K562 (cell line): ENCODE measurements at regions not wholly inside any gene's neighbourhood (a gene's known extent, or its start where the extent isn't known, plus 50 kb on each side); places are given as distances from the start of the nearest gene placed in this dataset.

Source experiments
- ATAC-seq: fragments of 200-7000 bp; cut with Tn5 transposase; 3 replicates; pipeline ENCODE4 v1.9.1; 2020; ENCODE audit warnings: moderate library complexity
- BruUV-seq: library from RNA; stranded (reverse); fragments of 400-500 nt; replicated peaks from 2 replicates; lab custom pipeline; 2021; lab: Mats Ljungman, UMichigan
- CTCF ChIA-PET: fragments of 300-600 bp; formaldehyde crosslinking; extraction: SDS; loops from one replicate; lab custom pipeline; 2021; ENCODE audit warnings: low intra/inter-chr PET ratio; lab: Yijun Ruan, JAX
- POLR2A ChIA-PET: fragments of 300-600, 350-650 bp; sonication (Branson Sonifier 250); formaldehyde crosslinking; extraction: SDS; loops from one replicate; lab custom pipeline; 2021; ENCODE audit warnings: antibody characterized with exemption, inconsistent platforms; lab: Yijun Ruan, JAX
- DNase-seq, 4 experiments: peaks; one replicate each; pipeline versions ENCODE4 v3.0.0 to v3.0.0-alpha.2; 2011 to 2018; ENCODE audit warnings: low spot score in 3 of 4, mixed read lengths in 3 of 4; ENCODE audit errors: extremely low read depth in 1 of 4
- FAIRE-seq: peaks from 2 replicates; lab custom pipeline; 2011; peaks lifted over from hg19 to GRCh38; lab: Jason Lieb, UNC
- H2AFZ ChIP-seq: 2 replicates; pipeline ENCODE4 v1.6.0; 2011; ENCODE audit warnings: low read depth, low read length, control low read depth, inconsistent platforms
- H3K27ac ChIP-seq: fragments of 200-600 bp; 3 replicates; pipeline ENCODE4 v1.8.0; 2011; ENCODE audit warnings: low read depth, mild to moderate bottlenecking, control low read depth, inconsistent platforms, low read length, moderate library complexity, mixed read lengths; ENCODE audit errors: extremely low read depth
- H3K27me3 ChIP-seq, 2 experiments: fragments of 300-600 bp in 1 of 2; 2 replicates in 1 of 2; 3 replicates in 1 of 2; pipeline versions ENCODE4 v1.6.0 to v1.8.0; 2011; ENCODE audit warnings: inconsistent platforms in 2 of 2, low read length in 2 of 2, mild to moderate bottlenecking in 1 of 2, mixed read lengths in 1 of 2, moderate library complexity in 1 of 2; ENCODE audit not compliant: control insufficient read depth in 2 of 2, insufficient read depth in 2 of 2
- H3K36me3 ChIP-seq: fragments of 300-600 bp; 3 replicates; pipeline ENCODE4 v1.8.0; 2011; ENCODE audit warnings: mild to moderate bottlenecking, low read length, inconsistent platforms; ENCODE audit not compliant: control insufficient read depth, insufficient read depth
- H3K4me1 ChIP-seq, 2 experiments: fragments of 200-600 bp in 1 of 2; replicated peaks in 1 of 2; 2 replicates in 1 of 2; 3 replicates in 1 of 2; pipeline versions ENCODE4 v1.5.1 to v1.8.0; 2011; ENCODE audit warnings: inconsistent platforms in 2 of 2, low read length in 2 of 2, mild to moderate bottlenecking in 1 of 2, mixed read lengths in 1 of 2, moderate library complexity in 1 of 2; ENCODE audit not compliant: control insufficient read depth in 2 of 2, insufficient read depth in 2 of 2
- H3K4me2 ChIP-seq: 2 replicates; pipeline ENCODE4 v1.6.1; 2011; ENCODE audit warnings: low read length, control low read depth, inconsistent platforms, mixed read lengths; ENCODE audit not compliant: insufficient read depth
- H3K4me3 ChIP-seq: fragments of 200-600 bp; sonication (generic), shearing (Covaris generic); 2 replicates; pipeline ENCODE4 v1.5.1; 2016; ENCODE audit warnings: control low read depth, inconsistent platforms
- H3K79me2 ChIP-seq: fragments of 200-600 bp; 3 replicates; pipeline ENCODE4 v1.8.0; 2011; ENCODE audit warnings: low read length, inconsistent platforms; ENCODE audit not compliant: control insufficient read depth, insufficient read depth
- H3K9ac ChIP-seq, 2 experiments: 2 replicates each; pipeline versions ENCODE4 v1.6.0 to v1.6.1; 2011; ENCODE audit warnings: low read depth in 2 of 2, low read length in 2 of 2, control low read depth in 1 of 2, inconsistent platforms in 1 of 2, mild to moderate bottlenecking in 1 of 2, mixed read lengths in 1 of 2; ENCODE audit not compliant: insufficient read depth in 1 of 2
- H3K9me1 ChIP-seq: one replicate; pipeline ENCODE4 v1.6.0; 2011; ENCODE audit warnings: inconsistent platforms, mild to moderate bottlenecking, low read length, moderate library complexity; ENCODE audit not compliant: control insufficient read depth, insufficient read depth
- H3K9me3 ChIP-seq: replicated peaks from 2 replicates; pipeline ENCODE4 v1.5.1; 2011; ENCODE audit warnings: low read depth, low read length, inconsistent platforms; ENCODE audit not compliant: control insufficient read depth, insufficient read depth
- H4K20me1 ChIP-seq: replicated peaks from 2 replicates; pipeline ENCODE4 v1.6.1; 2011; ENCODE audit warnings: low read length, inconsistent platforms, mixed read lengths; ENCODE audit not compliant: control insufficient read depth, insufficient read depth
- CHD4 ChIP-seq: fragments of 200-600 bp; sonication (generic); IDR thresholded peaks from 3 replicates; pipeline ENCODE4 v1.6.1; 2012; ENCODE audit warnings: low read depth, mild to moderate bottlenecking, mixed read lengths, low read length, inconsistent platforms; ENCODE audit not compliant: insufficient read depth, insufficient replicate concordance, poor library complexity, severe bottlenecking
- DNMT1 ChIP-seq: fragments of 450-650 bp; IDR thresholded peaks from 2 replicates; pipeline ENCODE4 v1.6.1; 2016; ENCODE audit warnings: antibody characterized with exemption, mild to moderate bottlenecking
- HNRNPLL ChIP-seq: fragments of 200-400 bp; formaldehyde crosslinking; IDR thresholded peaks from 2 replicates; pipeline ENCODE4 v1.6.1; 2017; ENCODE audit warnings: low read length, low read depth, mild to moderate bottlenecking; ENCODE audit not compliant: poor library complexity, severe bottlenecking
- IFI16 ChIP-seq: fragments of 250-450 bp; sonication (Bioruptor Pico); IDR thresholded peaks from 2 replicates; pipeline ENCODE4 v2.1.2; 2022; ENCODE audit warnings: mild to moderate bottlenecking, inconsistent platforms
- RREB1 ChIP-seq: fragments of 250-450 bp; sonication (Bioruptor Pico); IDR thresholded peaks from 2 replicates; pipeline ENCODE4 v1.4.0; 2020
- TCF7L2 ChIP-seq: fragments of 150-350 bp; IDR thresholded peaks from 2 replicates; pipeline ENCODE4 v1.6.1; 2016; ENCODE audit warnings: low read depth, mild to moderate bottlenecking, low read length, moderate library complexity
- THRB ChIP-seq: fragments of 450-650 bp; formaldehyde crosslinking; conservative IDR thresholded peaks from 2 replicates; pipeline ENCODE4 v1.4.0; 2022; ENCODE audit warnings: mild to moderate bottlenecking, missing genetic modification characterization
- ZNF449 ChIP-seq: fragments of 250-450 bp; sonication (Bioruptor Pico); IDR thresholded peaks from 2 replicates; pipeline ENCODE4 v1.8.0; 2022; ENCODE audit warnings: moderate library complexity, mild to moderate bottlenecking, inconsistent platforms
- WGBS: fragments of 100-300 bp; shearing (Covaris generic); methylation state at CpG from one replicate; pipeline ENCODE4 v1.1.6; 2016; ENCODE audit warnings: low coverage, mixed read lengths; ENCODE audit not compliant: insufficient coverage; ENCODE audit errors: missing lambda C conversion rate; 5-methylcytosine and 5-hydroxymethylcytosine counted together
- in situ Hi-C: fragments of 300-500 bp; cut with MboI; formaldehyde crosslinking; loops from 4 replicates; pipeline ENCODE4 v1.15.0; 2018; ENCODE audit warnings: inconsistent platforms, mixed read lengths
- intact Hi-C: fragments of 100-400 bp; cut with micrococcal nuclease; formaldehyde crosslinking; loops from 2 replicates; pipeline ENCODE4 v1.14.2; 2022

- TF ChIP-seq ZNF449 (CRISPR knock-in tag) = no peak
- no peak for TF ChIP-seq IFI16
Observed at GRCh38 chr18:72194072-72194471, 350.1 kb downstream of the CBLN2 start (continued).

- no peaks in the 10 kb centered on the region for H3K9me3 ChIP-seq
- intact Hi-C loops (no loop called here), in situ Hi-C loops (no loop called here)
- no peaks in the 10 kb centered on the region for H4K20me1 ChIP-seq
- no peak for DNase-seq
- H3K9ac ChIP-seq = no peak overlapping the region
- H3K4me2 ChIP-seq = no peak overlapping the region
- CTCF ChIA-PET = no interaction called here
- no peaks in the 10 kb centered on the region for H3K79me2 ChIP-seq
- no peak for ATAC-seq
- POLR2A ChIA-PET = no interaction called here
- no peaks in the 10 kb centered on the region for H3K36me3 ChIP-seq
- H3K27me3 ChIP-seq = no peaks in the 10 kb centered on the region
- no TSS peak for BruUV-seq
- H3K9me1 ChIP-seq = no peaks in the 10 kb centered on the region
- no peak overlapping the region for H3K27ac ChIP-seq
- H3K4me1 ChIP-seq = no peaks in the 10 kb centered on the region
- no peak for FAIRE-seq
- no peak overlapping the region for H2AFZ ChIP-seq
- no peak for TF ChIP-seq RREB1 (CRISPR knock-in tag)
- TF ChIP-seq CHD4 = no peak
- no peak for TF ChIP-seq TCF7L2
- no peak for TF ChIP-seq THRB (CRISPR knock-in tag)
- TF ChIP-seq HNRNPLL = no peak
- no peak for TF ChIP-seq DNMT1
- TF ChIP-seq, all 486 proteins: peak for 0
- no peak overlapping the region for H3K4me3 ChIP-seq
- WGBS = 0% methylated on average over 2 of the region's 2 CpGs
Observed at GRCh38 chr18:72187956-72188355, 356.2 kb downstream of the CBLN2 start.
